ENCODE measurements at regions not wholly inside any gene's neighbourhood (a gene's known extent, or its start where the extent isn't known, plus 50 kb on each side); places are given as distances from the start of the nearest gene placed in this dataset.

DNA sequence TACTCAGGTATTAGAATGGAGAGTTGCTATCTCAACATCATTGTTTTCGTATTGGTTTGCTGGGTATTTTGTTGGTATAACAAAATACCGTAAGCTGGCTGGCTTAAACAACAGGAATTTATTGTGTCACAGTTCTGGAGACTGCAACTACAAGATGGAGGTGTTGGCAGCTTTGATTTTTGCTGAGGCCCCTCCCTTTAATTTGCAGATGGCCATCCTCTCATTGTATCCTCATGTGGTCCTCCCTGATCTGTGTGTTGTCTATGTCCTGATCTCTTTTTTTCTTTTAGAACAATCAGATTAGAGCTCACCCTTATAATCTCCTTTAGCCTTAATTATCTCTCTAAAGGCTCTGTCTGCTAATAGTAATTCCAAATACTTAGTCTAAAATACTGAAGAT is 299.8 kb upstream of the GOLIM4 start:
- Histone ChIP-seq H3K9me3 (no peaks in the 10 kb centered on the region), H3K4me1 (ENCODE audit: control insufficient read depth in 1 of 2, insufficient read depth in 2 of 2, low read depth in 1 of 2, low read length in 1 of 2) (no peaks in the 10 kb centered on the region), H4K20me1 (ENCODE audit: insufficient read depth) (no peaks in the 10 kb centered on the region), H3K4me3 (ENCODE audit: low read depth in 2 of 2, low read length in 1 of 2) (no peak overlapping the region), H3K9ac (no peak overlapping the region), H3K27me3 (ENCODE audit: insufficient read depth) (no peaks in the 10 kb centered on the region), H3K27ac (ENCODE audit: low read depth in 2 of 2, low read length in 1 of 2) (no peak overlapping the region), H3K9me2 (no peaks in the 10 kb centered on the region), H2AFZ (ENCODE audit: low read depth) (no peak overlapping the region), H3K79me2 (ENCODE audit: insufficient read depth) (no peaks in the 10 kb centered on the region), H3K36me3 (replicated peaks in 1 of 2; ENCODE audit: control insufficient read depth in 1 of 2, insufficient read depth in 2 of 2, low read length in 1 of 2) (no peaks in the 10 kb centered on the region), H3F3A (replicated peaks; ENCODE audit: insufficient read depth) (no peaks in the 10 kb centered on the region), H3K4me2 (no peak overlapping the region)
- no peak for TF ChIP-seq SIN3A (IDR thresholded peaks at IDR 0.05; ENCODE audit: borderline replicate concordance, low read depth, low read length)
- TF ChIP-seq MEF2A (IDR thresholded peaks at IDR 0.05; ENCODE audit: borderline replicate concordance, low read depth), result no peak
- TF ChIP-seq FOSL2 (IDR thresholded peaks at IDR 0.05; ENCODE audit: borderline replicate concordance, low read depth), result no peak
- no peak for TF ChIP-seq CHD2 (IDR thresholded peaks at IDR 0.05; ENCODE audit: low read length, partially characterized antibody)
- TF ChIP-seq JUND (IDR thresholded peaks at IDR 0.05), result no peak
- TF ChIP-seq TAF1 (IDR thresholded peaks at IDR 0.05; ENCODE audit: borderline replicate concordance, low read depth, low read length), result no peak
- TF ChIP-seq FOXM1 (IDR thresholded peaks at IDR 0.05; ENCODE audit: low read depth), result no peak
- no peak for TF ChIP-seq SMC3 (IDR thresholded peaks at IDR 0.05; ENCODE audit: low read depth, low read length)
- no peak for TF ChIP-seq RFX5 (IDR thresholded peaks at IDR 0.05; ENCODE audit: low read length)
- no peak for TF ChIP-seq GABPA (IDR thresholded peaks at IDR 0.05; ENCODE audit: low read depth)
- TF ChIP-seq, protein P1, sequence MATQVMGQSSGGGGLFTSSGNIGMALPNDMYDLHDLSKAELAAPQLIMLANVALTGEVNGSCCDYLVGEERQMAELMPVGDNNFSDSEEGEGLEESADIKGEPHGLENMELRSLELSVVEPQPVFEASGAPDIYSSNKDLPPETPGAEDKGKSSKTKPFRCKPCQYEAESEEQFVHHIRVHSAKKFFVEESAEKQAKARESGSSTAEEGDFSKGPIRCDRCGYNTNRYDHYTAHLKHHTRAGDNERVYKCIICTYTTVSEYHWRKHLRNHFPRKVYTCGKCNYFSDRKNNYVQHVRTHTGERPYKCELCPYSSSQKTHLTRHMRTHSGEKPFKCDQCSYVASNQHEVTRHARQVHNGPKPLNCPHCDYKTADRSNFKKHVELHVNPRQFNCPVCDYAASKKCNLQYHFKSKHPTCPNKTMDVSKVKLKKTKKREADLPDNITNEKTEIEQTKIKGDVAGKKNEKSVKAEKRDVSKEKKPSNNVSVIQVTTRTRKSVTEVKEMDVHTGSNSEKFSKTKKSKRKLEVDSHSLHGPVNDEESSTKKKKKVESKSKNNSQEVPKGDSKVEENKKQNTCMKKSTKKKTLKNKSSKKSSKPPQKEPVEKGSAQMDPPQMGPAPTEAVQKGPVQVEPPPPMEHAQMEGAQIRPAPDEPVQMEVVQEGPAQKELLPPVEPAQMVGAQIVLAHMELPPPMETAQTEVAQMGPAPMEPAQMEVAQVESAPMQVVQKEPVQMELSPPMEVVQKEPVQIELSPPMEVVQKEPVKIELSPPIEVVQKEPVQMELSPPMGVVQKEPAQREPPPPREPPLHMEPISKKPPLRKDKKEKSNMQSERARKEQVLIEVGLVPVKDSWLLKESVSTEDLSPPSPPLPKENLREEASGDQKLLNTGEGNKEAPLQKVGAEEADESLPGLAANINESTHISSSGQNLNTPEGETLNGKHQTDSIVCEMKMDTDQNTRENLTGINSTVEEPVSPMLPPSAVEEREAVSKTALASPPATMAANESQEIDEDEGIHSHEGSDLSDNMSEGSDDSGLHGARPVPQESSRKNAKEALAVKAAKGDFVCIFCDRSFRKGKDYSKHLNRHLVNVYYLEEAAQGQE (IDR thresholded peaks at IDR 0.05; ENCODE audit: low read depth, low read length), result no peak
- TF ChIP-seq, protein P2, sequence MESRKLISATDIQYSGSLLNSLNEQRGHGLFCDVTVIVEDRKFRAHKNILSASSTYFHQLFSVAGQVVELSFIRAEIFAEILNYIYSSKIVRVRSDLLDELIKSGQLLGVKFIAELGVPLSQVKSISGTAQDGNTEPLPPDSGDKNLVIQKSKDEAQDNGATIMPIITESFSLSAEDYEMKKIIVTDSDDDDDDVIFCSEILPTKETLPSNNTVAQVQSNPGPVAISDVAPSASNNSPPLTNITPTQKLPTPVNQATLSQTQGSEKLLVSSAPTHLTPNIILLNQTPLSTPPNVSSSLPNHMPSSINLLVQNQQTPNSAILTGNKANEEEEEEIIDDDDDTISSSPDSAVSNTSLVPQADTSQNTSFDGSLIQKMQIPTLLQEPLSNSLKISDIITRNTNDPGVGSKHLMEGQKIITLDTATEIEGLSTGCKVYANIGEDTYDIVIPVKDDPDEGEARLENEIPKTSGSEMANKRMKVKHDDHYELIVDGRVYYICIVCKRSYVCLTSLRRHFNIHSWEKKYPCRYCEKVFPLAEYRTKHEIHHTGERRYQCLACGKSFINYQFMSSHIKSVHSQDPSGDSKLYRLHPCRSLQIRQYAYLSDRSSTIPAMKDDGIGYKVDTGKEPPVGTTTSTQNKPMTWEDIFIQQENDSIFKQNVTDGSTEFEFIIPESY (IDR thresholded peaks at IDR 0.05; ENCODE audit: borderline replicate concordance, low read depth), result no peak
- TF ChIP-seq POLR2AphosphoS5 (IDR thresholded peaks at IDR 0.05; ENCODE audit: low read depth, low read length), result no peak
- no peak for TF ChIP-seq RCOR1 (IDR thresholded peaks at IDR 0.05; ENCODE audit: low read length)
- no peak for TF ChIP-seq TEAD4 (IDR thresholded peaks at IDR 0.05; ENCODE audit: borderline replicate concordance, insufficient read depth)
- no peak for TF ChIP-seq EP300 (IDR thresholded peaks at IDR 0.05; ENCODE audit: borderline replicate concordance in 1 of 2, low read depth in 1 of 2, low read length in 1 of 2)
- no peak for TF ChIP-seq NRF1 (IDR thresholded peaks at IDR 0.05; ENCODE audit: low read depth, low read length)
- WGBS (ENCODE audit: low lambda C conversion rate), result 30% methylated on average over 2 of the region's 2 CpGs
- ChIA-PET POLR2A (no interaction called here), CTCF (interaction anchor here (0.7 to 1.2 kb wide), 3 partner anchors 9 to 341 kb away, joined by 3 read pairs; no protein-coding TSS in a partner anchor)
- DNase-seq, result no peak

Measured in SK-N-SH (cell line).